ENCODE measurements at regions not wholly inside any gene's neighbourhood (a gene's known extent, or its start where the extent isn't known, plus 50 kb on each side); places are given as distances from the start of the nearest gene placed in this dataset.

DNA sequence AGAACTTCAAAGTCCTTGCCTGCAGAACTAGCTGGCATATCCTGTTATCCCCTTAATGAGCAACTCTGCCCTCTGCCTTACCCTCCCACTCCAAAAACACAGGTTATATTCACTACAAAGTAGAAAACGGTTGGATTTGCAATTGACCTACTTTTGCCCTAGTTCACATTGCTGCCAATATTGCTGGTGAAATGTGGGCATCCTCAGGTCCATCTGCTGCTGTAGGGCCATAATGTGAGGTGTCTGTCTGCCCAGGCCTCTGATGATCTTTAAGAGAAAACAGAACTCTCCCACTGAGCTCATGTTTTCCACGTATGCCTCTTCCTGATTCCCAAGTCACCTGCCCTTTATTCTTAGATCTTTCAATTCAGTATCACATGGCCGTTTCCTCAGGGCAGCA lies 294.0 kb upstream of the CDH20 start:
- H3K27ac Mint-ChIP-seq, result no peak overlapping the region
- Histone ChIP-seq H3K27me3 (ENCODE audit: control insufficient read depth in 2 of 2, insufficient read depth in 2 of 2, low read length in 2 of 2) (no peaks in the 10 kb centered on the region), H3K4me1 (ENCODE audit: control insufficient read depth in 1 of 2, insufficient read depth in 2 of 2, low read length in 2 of 2) (no peaks in the 10 kb centered on the region), H3K9ac (ENCODE audit: insufficient read depth, low read length, poor library complexity, severe bottlenecking) (no peak overlapping the region), H3K36me3 (replicated peaks in 1 of 2; ENCODE audit: control insufficient read depth in 1 of 2, insufficient read depth in 2 of 2, low read length in 2 of 2) (no peaks in the 10 kb centered on the region), H3K4me3 (replicated peaks in 1 of 3; ENCODE audit: low read depth in 2 of 3, low read length in 3 of 3) (no peak overlapping the region), H3K4me2 (replicated peaks; ENCODE audit: extremely low read depth, low read length, poor library complexity, severe bottlenecking) (no peak overlapping the region), H3K27ac (ENCODE audit: low read depth in 1 of 2, low read length in 2 of 2) (no peak overlapping the region), H2AFZ (ENCODE audit: insufficient read depth, low read depth, low read length, poor library complexity, severe bottlenecking) (no peak overlapping the region), H4K20me1 (ENCODE audit: insufficient read depth, low read length) (no peaks in the 10 kb centered on the region), H3K79me2 (ENCODE audit: insufficient read depth, low read length) (no peaks in the 10 kb centered on the region), H3K9me3 (replicated peaks in 1 of 2; ENCODE audit: control insufficient read depth in 1 of 2, insufficient read depth in 1 of 2, low read length in 2 of 2) (no peaks in the 10 kb centered on the region)
- WGBS (ENCODE audit: insufficient coverage), result no CpG with 5 or more reads among the region's 3 CpGs
- H3K36me3 Mint-ChIP-seq, result no peaks in the 10 kb centered on the region
- TF ChIP-seq, protein P1, sequence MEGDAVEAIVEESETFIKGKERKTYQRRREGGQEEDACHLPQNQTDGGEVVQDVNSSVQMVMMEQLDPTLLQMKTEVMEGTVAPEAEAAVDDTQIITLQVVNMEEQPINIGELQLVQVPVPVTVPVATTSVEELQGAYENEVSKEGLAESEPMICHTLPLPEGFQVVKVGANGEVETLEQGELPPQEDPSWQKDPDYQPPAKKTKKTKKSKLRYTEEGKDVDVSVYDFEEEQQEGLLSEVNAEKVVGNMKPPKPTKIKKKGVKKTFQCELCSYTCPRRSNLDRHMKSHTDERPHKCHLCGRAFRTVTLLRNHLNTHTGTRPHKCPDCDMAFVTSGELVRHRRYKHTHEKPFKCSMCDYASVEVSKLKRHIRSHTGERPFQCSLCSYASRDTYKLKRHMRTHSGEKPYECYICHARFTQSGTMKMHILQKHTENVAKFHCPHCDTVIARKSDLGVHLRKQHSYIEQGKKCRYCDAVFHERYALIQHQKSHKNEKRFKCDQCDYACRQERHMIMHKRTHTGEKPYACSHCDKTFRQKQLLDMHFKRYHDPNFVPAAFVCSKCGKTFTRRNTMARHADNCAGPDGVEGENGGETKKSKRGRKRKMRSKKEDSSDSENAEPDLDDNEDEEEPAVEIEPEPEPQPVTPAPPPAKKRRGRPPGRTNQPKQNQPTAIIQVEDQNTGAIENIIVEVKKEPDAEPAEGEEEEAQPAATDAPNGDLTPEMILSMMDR (IDR thresholded peaks at IDR 0.05), result no peak
- no peak for DNase-seq
- H3K4me1 Mint-ChIP-seq, result no peaks in the 10 kb centered on the region
- H3K27me3 Mint-ChIP-seq (ENCODE audit: low read depth in 3 of 3), result no peaks in the 10 kb centered on the region
- H3K4me3 Mint-ChIP-seq, result no peak overlapping the region
- H3K9me3 Mint-ChIP-seq, result peaks cover 0 to 4% (median 0%) of the 10 kb centered on the region in 7 donors
- intact Hi-C loops (cut with micrococcal nuclease), result no loop called here

DNA sequence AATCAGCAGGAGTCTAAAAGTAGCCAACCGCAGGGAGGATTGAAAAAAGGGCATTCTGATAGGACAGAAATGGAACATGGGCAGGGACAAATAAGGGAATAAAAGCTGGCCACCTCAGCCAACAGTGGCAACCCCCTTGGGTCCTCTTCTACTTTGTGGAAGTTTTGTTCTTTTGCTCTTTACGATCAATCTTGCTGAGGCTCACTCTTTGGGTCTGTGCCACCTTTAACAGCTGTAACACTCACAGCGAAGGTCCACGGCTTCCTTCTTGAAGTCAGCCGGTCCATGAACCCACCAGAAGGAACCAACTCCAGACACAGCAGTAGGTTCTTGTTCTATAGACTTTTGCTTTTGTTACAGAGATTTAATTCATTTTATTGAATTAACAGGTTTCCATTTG lies 285.4 kb upstream of the CDH20 start:
- H3K27me3 ChIP-seq (ENCODE audit: control insufficient read depth in 2 of 2, insufficient read depth in 2 of 2, low read length in 2 of 2), result no peaks in the 10 kb centered on the region
- no peak for DNase-seq
- Mint-ChIP-seq H3K27ac (no peak overlapping the region), H3K9me3 (peaks cover 1 to 18% (median 6%) of the 10 kb centered on the region in 7 donors), H3K4me3 (no peak overlapping the region), H3K36me3 (no peaks in the 10 kb centered on the region), H3K27me3 (ENCODE audit: low read depth in 3 of 3) (peaks cover 0 to 3% (median 0%) of the 10 kb centered on the region in 3 donors), H3K4me1 (no peaks in the 10 kb centered on the region)
- no peak overlapping the region for H3K27ac ChIP-seq (ENCODE audit: low read depth in 1 of 2, low read length in 2 of 2)
- peaks cover 10 to 14% of the 10 kb centered on the region in 2 donors for H3K9me3 ChIP-seq (replicated peaks in 1 of 2; ENCODE audit: control insufficient read depth in 1 of 2, insufficient read depth in 1 of 2, low read length in 2 of 2)
- TF ChIP-seq, protein P1 (IDR thresholded peaks at IDR 0.05), result no peak
- H3K4me3 ChIP-seq (replicated peaks in 1 of 3; ENCODE audit: low read depth in 2 of 3, low read length in 3 of 3), result no peak overlapping the region
- no peak overlapping the region for H3K4me2 ChIP-seq (replicated peaks; ENCODE audit: extremely low read depth, low read length, poor library complexity, severe bottlenecking)
- WGBS (ENCODE audit: insufficient coverage), result 100% methylated on average over 2 of the region's 5 CpGs
- H3K79me2 ChIP-seq (ENCODE audit: insufficient read depth, low read length), result no peaks in the 10 kb centered on the region
- no peak overlapping the region for H3K9ac ChIP-seq (ENCODE audit: insufficient read depth, low read length, poor library complexity, severe bottlenecking)
- H3K4me1 ChIP-seq (ENCODE audit: control insufficient read depth in 1 of 2, insufficient read depth in 2 of 2, low read length in 2 of 2), result no peaks in the 10 kb centered on the region
- intact Hi-C loops (cut with micrococcal nuclease), result no loop called here
- no peaks in the 10 kb centered on the region for H3K36me3 ChIP-seq (replicated peaks in 1 of 2; ENCODE audit: control insufficient read depth in 1 of 2, insufficient read depth in 2 of 2, low read length in 2 of 2)
- no peaks in the 10 kb centered on the region for H4K20me1 ChIP-seq (ENCODE audit: insufficient read depth, low read length)
- no peak overlapping the region for H2AFZ ChIP-seq (ENCODE audit: insufficient read depth, low read depth, low read length, poor library complexity, severe bottlenecking)
